CD8-positive, alpha-beta memory T cell (primary cell): ENCODE measurements at regions not wholly inside any gene's neighbourhood (a gene's known extent, or its start where the extent isn't known, plus 50 kb on each side); places are given as distances from the start of the nearest gene placed in this dataset.
"Not testable (repeated sequence)": the region's sequence is repeated elsewhere in the genome, so short reads cannot be mapped to it uniquely, and the experiment has no call there.

ENCODE experiments used
- CTCF ChIA-PET: fragments of 350-600 bp; sonication (Branson Sonifier 250); formaldehyde crosslinking; loops from one replicate; lab custom pipeline; 2021; ENCODE audit warnings: antibody characterized with exemption; lab: Charles Lee
- POLR2A ChIA-PET: fragments of 350-600 bp; sonication (Branson Sonifier 250); formaldehyde crosslinking; loops from one replicate; lab custom pipeline; 2021; ENCODE audit warnings: antibody characterized with exemption; lab: Charles Lee
- DNase-seq, 5 donors: peaks; one replicate each; pipeline versions ENCODE4 v3.0.0 to v3.0.0-alpha.2; 2020 to 2022; ENCODE audit warnings: mixed read lengths in 1 of 5
- H3K27ac ChIP-seq: one replicate; pipeline ENCODE4 v1.7.0; 2013; ENCODE audit warnings: low read depth, mild to moderate bottlenecking, low read length, moderate library complexity
- H3K27me3 ChIP-seq: 2 replicates; pipeline ENCODE4 v1.7.0; 2013; ENCODE audit warnings: low read length, mild to moderate bottlenecking; ENCODE audit not compliant: insufficient read depth, poor library complexity, severe bottlenecking
- H3K36me3 ChIP-seq: 2 replicates; pipeline ENCODE4 v1.7.0; 2013; ENCODE audit warnings: mild to moderate bottlenecking, low read length, moderate library complexity; ENCODE audit not compliant: insufficient read depth
- H3K4me1 ChIP-seq: 2 replicates; pipeline ENCODE4 v1.7.0; 2013; ENCODE audit warnings: mild to moderate bottlenecking, low read length, moderate library complexity; ENCODE audit not compliant: insufficient read depth
- H3K4me3 ChIP-seq: 2 replicates; pipeline ENCODE4 v1.7.0; 2013; ENCODE audit warnings: mild to moderate bottlenecking, low read length
- H3K9me3 ChIP-seq: 2 replicates; pipeline ENCODE4 v1.7.0; 2013; ENCODE audit warnings: mild to moderate bottlenecking, low read length
- H3K27ac Mint-ChIP-seq, 8 donors: one replicate each; pipeline ENCODE4 v1.8.0; 2020 to 2021; ENCODE audit warnings: mixed read lengths in 8 of 8, mild to moderate bottlenecking in 6 of 8, inconsistent platforms in 3 of 8, moderate library complexity in 3 of 8
- H3K27me3 Mint-ChIP-seq, 2 donors: one replicate each; pipeline ENCODE4 v1.8.0; 2020 to 2021; ENCODE audit warnings: mixed read lengths in 2 of 2, mild to moderate bottlenecking in 1 of 2, moderate library complexity in 1 of 2
- H3K36me3 Mint-ChIP-seq, 3 donors: one replicate each; pipeline ENCODE4 v1.8.0; 2020 to 2021; ENCODE audit warnings: mixed read lengths in 3 of 3, inconsistent platforms in 1 of 3, mild to moderate bottlenecking in 1 of 3
- H3K4me1 Mint-ChIP-seq, 3 donors: one replicate each; pipeline ENCODE4 v1.8.0; 2020 to 2021; ENCODE audit warnings: mixed read lengths in 3 of 3, inconsistent platforms in 1 of 3, mild to moderate bottlenecking in 1 of 3
- H3K4me3 Mint-ChIP-seq, 7 donors: one replicate each; pipeline ENCODE4 v1.8.0; 2020 to 2021; ENCODE audit warnings: mixed read lengths in 7 of 7, mild to moderate bottlenecking in 6 of 7, moderate library complexity in 4 of 7, inconsistent platforms in 2 of 7
- H3K9me3 Mint-ChIP-seq, 5 donors: one replicate each; pipeline ENCODE4 v1.8.0; 2020 to 2022; ENCODE audit warnings: mixed read lengths in 5 of 5, mild to moderate bottlenecking in 3 of 5, moderate library complexity in 2 of 5, inconsistent platforms in 1 of 5

DNA sequence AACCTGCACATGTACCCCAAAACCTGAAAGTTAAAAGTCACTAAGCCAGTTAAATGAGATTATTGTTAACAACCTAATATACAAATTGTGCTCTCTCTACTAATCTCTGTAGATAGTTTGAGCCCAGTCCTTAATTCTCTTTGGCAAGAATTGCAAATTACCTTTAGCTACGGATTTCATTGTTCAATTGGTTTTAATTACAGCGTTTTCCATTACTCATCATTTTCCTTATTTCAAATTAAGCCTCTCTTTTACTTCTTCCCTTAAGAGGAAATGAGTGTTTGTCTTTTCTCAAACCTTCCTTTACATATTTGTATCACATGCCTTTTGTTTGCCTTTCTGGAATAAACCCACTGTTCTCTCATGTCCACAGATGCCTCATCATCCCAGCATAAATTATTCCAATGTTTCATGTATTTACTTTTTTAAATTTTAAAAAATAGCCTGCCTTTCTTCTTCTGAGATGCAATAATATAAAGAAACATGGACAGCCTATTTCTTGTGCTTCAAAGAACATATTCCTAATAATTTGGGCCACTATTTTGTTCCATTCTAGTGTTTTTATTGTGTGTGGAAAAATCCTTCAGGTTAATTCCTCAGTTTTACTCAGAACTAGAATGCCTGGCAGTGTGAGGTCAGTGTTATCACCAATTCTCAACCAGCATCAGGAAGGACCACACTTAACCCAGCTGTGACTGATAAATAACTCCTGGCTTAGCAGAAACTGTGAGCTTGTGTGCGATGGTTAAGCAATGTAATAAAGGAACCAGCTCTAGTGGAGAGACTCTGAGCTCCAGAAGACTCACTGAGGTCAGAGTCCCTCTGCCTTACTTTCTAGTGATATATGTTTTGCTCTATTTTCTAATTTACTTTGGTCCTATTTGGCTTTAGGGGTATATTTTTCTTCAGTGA is 600.5 kb downstream of the LTN1 start:
- no peak overlapping the region for H3K4me3 ChIP-seq
- DNase-seq = no peak
- no peaks in the 10 kb centered on the region for H3K36me3 ChIP-seq
- POLR2A ChIA-PET = no interaction called here
- Mint-ChIP-seq H3K4me3 (no peak overlapping the region), H3K4me1 (no peaks in the 10 kb centered on the region), H3K9me3 (peaks cover 0 to 9% (median 2%) of the 10 kb centered on the region in 5 donors), H3K27ac (no peak overlapping the region), H3K36me3 (peaks cover 0 to 3% (median 0%) of the 10 kb centered on the region in 3 donors), H3K27me3 (no peaks in the 10 kb centered on the region)
- CTCF ChIA-PET = no interaction called here
- no peaks in the 10 kb centered on the region for H3K9me3 ChIP-seq
- no peaks in the 10 kb centered on the region for H3K27me3 ChIP-seq
- no peaks in the 10 kb centered on the region for H3K4me1 ChIP-seq
- H3K27ac ChIP-seq = no peak overlapping the region

DNA sequence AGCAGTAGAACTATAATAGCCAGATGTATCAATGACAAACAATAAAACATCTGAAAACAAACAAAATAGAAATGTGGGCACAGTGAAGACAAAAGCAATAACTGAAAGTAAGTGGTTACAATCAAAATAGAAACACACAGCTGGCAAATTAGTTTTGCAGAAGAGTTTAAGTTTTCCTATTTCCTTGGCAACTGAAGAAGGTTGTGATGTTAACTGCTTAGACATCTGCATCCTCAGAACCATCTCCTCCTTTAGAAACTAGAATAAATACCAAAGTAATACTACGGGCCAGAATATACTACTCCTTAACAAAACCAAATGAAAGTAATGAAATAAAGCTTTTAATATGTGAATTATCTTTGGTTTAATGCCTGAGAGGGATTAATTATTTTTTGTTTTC is 605.5 kb downstream of the LTN1 start:
- Histone ChIP-seq H3K4me1 (no peaks in the 10 kb centered on the region), H3K4me3 (no peak overlapping the region), H3K9me3 (no peaks in the 10 kb centered on the region), H3K36me3 (no peaks in the 10 kb centered on the region), H3K27ac (no peak overlapping the region), H3K27me3 (no peaks in the 10 kb centered on the region)
- Mint-ChIP-seq H3K4me3 (no peak overlapping the region), H3K4me1 (no peaks in the 10 kb centered on the region), H3K27ac (no peak overlapping the region), H3K36me3 (peaks cover 0 to 5% (median 0%) of the 10 kb centered on the region in 3 donors), H3K27me3 (peaks cover 0 to 1% of the 10 kb centered on the region in 2 donors), H3K9me3 (peaks cover 0 to 2% (median 0%) of the 10 kb centered on the region in 5 donors)
- ChIA-PET POLR2A (no interaction called here), CTCF (no interaction called here)
- no peak for DNase-seq

DNA sequence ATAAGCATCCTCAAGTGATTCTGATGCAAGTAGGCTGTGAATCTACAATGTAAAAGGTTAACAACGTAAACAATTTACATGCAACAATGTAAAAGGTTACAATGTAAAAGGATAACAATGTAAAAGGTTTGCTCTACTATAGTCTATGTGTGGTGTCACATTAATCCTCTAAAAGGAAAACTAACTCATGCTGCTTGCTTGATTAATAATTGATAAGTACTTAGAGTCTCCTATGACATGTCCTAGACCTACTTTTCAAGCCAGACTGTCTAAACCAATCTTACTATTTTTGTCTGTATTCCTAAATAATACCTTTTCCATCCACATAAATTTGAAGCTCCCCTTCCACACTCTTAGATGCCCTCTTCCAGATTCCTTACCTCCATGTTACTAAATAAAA is 606.8 kb downstream of the LTN1 start:
- H3K27me3 Mint-ChIP-seq = peaks cover 0 to 1% of the 10 kb centered on the region in 2 donors
- no peaks in the 10 kb centered on the region for H3K4me1 Mint-ChIP-seq
- no peaks in the 10 kb centered on the region for H3K9me3 Mint-ChIP-seq
- Histone ChIP-seq H3K27me3 (no peaks in the 10 kb centered on the region), H3K4me3 (no peak overlapping the region), H3K36me3 (no peaks in the 10 kb centered on the region), H3K27ac (no peak overlapping the region), H3K9me3 (no peaks in the 10 kb centered on the region), H3K4me1 (no peaks in the 10 kb centered on the region)
- POLR2A ChIA-PET = no interaction called here
- DNase-seq = no peak
- H3K4me3 Mint-ChIP-seq = no peak overlapping the region
- H3K36me3 Mint-ChIP-seq = peaks cover 0 to 2% (median 0%) of the 10 kb centered on the region in 3 donors
- no peak overlapping the region for H3K27ac Mint-ChIP-seq
- CTCF ChIA-PET = no interaction called here

DNA sequence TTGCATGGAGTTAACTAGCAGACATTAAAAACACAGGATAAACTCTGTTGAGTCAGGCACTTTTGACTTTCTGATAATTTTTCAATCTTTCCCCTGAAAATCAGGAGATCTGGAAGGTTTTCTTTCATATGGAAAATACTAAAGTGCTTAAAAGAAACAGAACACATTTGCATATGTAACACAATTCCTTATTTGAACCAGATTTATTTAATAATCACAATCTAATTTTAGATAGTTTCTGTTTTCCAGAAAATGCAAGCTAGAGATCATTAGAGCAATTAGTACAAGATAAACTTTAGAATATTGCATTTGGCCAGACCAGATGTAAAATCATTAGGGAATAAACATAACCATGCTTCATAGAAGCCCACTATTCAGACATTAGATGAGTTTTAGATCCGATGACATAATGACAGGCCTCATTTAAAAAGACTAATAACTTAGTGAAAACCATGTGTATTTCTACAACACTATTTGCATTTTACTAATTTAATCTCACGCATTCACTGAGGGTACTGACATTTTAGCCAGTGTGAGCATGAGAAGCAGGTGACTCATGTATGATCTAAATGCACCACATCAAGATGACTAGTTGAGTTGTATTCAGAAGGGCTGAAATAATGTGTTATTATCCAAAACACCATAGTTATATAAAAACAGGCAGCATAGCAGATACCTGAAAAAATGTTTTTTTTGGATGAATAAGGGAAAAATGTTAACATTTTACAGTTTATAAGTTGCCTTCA is 611.5 kb downstream of the LTN1 start:
- not testable (repeated sequence) for H3K9me3 Mint-ChIP-seq

DNA sequence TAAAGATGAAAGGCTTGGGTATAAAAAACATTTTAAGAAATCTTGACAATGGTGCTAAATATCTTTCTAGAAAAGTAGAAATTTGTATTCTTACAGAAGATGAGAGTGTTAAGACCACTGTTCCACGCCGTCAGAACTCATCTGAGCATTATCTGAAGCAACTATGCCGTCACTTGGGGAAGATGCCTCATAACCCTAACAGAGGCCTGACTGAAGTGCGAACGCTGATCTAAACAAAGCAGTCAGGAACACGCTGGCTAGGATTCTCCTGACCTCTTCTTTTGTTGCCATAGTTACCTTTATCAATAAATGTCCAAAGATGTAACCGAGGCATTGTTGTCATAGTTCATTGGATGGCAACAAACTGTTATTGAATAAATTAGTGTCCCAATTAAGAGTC is 612.4 kb downstream of the LTN1 start:
- Mint-ChIP-seq H3K27ac (no peak overlapping the region), H3K36me3 (peaks cover 0 to 17% (median 6%) of the 10 kb centered on the region in 3 donors), H3K27me3 (peaks cover 0 to 1% of the 10 kb centered on the region in 2 donors), H3K4me1 (no peaks in the 10 kb centered on the region), H3K9me3 (peaks cover 2 to 15% (median 5%) of the 10 kb centered on the region in 5 donors), H3K4me3 (no peak overlapping the region)
- Histone ChIP-seq H3K27me3 (no peaks in the 10 kb centered on the region), H3K4me1 (no peaks in the 10 kb centered on the region), H3K9me3 (no peaks in the 10 kb centered on the region), H3K27ac (no peak overlapping the region), H3K36me3 (no peaks in the 10 kb centered on the region), H3K4me3 (no peak overlapping the region)
- no peak for DNase-seq
- POLR2A ChIA-PET = no interaction called here
- CTCF ChIA-PET = no interaction called here

More for the DNA sequence above, 611.5 kb downstream of the LTN1 start:
- CTCF ChIA-PET, H3K27ac Mint-ChIP-seq, H3K4me3 ChIP-seq, H3K36me3 Mint-ChIP-seq, DNase-seq, H3K36me3 ChIP-seq, H3K27me3 Mint-ChIP-seq, H3K4me1 ChIP-seq, H3K27me3 ChIP-seq, H3K27ac ChIP-seq, POLR2A ChIA-PET, H3K4me1 Mint-ChIP-seq, H3K4me3 Mint-ChIP-seq, H3K9me3 ChIP-seq: not testable (repeated sequence)

DNA sequence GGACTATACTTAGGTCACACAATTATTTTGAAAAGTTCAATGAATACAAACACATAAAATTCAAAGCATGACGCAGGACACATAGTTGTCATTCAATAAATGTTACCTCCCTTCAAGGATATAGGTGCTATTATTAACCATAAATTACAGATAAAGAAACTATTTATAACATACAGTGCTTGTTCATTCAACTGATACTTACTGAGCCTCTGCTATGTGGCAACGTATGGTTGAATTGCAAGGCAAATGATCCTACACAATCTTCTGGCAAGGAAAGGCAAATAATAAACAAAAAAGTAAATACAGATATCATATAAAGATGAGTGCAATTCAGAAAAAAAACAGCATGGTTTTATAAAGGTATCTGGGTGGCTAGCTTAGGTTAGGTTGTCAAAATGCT is 614.7 kb downstream of the LTN1 start:
- Histone ChIP-seq H3K27ac (no peak overlapping the region), H3K4me1 (no peaks in the 10 kb centered on the region), H3K27me3 (no peaks in the 10 kb centered on the region), H3K36me3 (no peaks in the 10 kb centered on the region), H3K9me3 (no peaks in the 10 kb centered on the region), H3K4me3 (no peak overlapping the region)
- H3K27ac Mint-ChIP-seq = no peak overlapping the region
- DNase-seq = no peak
- peaks cover 0 to 18% (median 4%) of the 10 kb centered on the region in 3 donors for H3K36me3 Mint-ChIP-seq
- ChIA-PET CTCF (no interaction called here), POLR2A (no interaction called here)
- no peaks in the 10 kb centered on the region for H3K4me1 Mint-ChIP-seq
- H3K4me3 Mint-ChIP-seq = no peak overlapping the region
- no peaks in the 10 kb centered on the region for H3K27me3 Mint-ChIP-seq
- H3K9me3 Mint-ChIP-seq = peaks cover 17 to 34% (median 24%) of the 10 kb centered on the region in 5 donors

DNA sequence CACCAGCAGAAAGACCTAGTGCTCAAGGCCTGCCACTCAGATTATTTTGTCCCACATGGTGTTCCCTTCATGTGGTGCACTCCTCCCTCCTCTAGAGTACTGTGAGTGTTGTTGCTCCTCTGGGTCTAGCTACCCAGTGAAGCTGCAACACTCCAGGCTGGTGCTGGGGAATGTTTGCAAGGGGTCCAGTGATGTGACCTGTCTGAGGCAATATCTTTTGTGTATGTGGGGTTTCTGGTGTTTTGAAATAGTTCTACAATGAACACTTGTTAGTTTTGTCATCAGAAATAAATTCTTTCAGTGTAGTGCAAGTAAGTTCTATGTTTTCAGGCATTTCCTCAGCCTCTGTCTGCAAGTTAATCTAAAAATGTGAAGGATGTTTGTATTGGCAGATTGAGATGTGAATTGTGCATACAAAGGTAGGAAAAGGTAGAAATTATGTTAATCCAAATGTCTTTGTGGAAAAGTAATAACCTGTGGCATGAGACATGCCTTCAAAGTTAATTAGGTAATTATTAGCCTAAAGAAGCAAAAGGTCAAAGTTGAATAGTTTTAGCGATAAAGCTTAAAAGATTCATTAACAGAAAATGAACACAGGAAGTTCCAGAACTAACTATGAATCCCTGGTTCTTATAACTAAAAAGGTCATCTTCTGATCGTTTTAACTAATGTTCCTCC is 616.8 kb downstream of the LTN1 start:
- Mint-ChIP-seq H3K4me3 (no peak overlapping the region), H3K4me1 (no peaks in the 10 kb centered on the region), H3K27me3 (no peaks in the 10 kb centered on the region), H3K36me3 (peaks cover 0 to 18% (median 4%) of the 10 kb centered on the region in 3 donors), H3K9me3 (peaks cover 28 to 52% (median 39%) of the 10 kb centered on the region in 5 donors), H3K27ac (no peak overlapping the region)
- Histone ChIP-seq H3K27me3 (no peaks in the 10 kb centered on the region), H3K27ac (no peak overlapping the region), H3K4me1 (no peaks in the 10 kb centered on the region), H3K4me3 (no peak overlapping the region), H3K36me3 (no peaks in the 10 kb centered on the region), H3K9me3 (no peaks in the 10 kb centered on the region)
- DNase-seq = no peak
- CTCF ChIA-PET = no interaction called here
- POLR2A ChIA-PET = no interaction called here

DNA sequence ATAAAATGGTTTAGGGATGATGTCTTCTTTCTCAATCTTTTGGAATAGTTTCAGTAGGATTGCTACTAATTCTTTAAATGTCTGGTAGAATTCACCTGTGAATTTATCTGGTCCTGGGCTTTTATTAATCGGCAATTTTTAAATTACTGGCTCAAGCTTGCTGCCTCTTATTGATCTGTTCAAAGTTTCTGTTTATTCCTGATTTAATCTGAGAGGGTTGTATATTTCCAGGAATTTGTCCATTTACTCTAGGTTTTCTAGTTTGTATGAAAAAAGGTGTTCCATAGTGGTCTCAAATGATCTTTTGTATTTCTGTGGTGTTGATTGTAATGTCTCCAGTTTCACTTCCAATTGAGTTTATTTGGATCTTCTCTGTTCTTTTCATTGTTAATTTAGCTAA is 617.8 kb downstream of the LTN1 start:
- no peak overlapping the region for H3K27ac Mint-ChIP-seq

More for the DNA sequence above, 617.8 kb downstream of the LTN1 start:
- no peak for DNase-seq
- Mint-ChIP-seq H3K27me3 (no peaks in the 10 kb centered on the region), H3K4me3 (no peak overlapping the region), H3K4me1 (no peaks in the 10 kb centered on the region), H3K36me3 (peaks cover 0 to 18% (median 4%) of the 10 kb centered on the region in 3 donors), H3K9me3 (peaks cover 36 to 57% (median 47%) of the 10 kb centered on the region in 5 donors)
- H3K4me3 ChIP-seq = no peak overlapping the region
- H3K36me3 ChIP-seq = no peaks in the 10 kb centered on the region
- POLR2A ChIA-PET = no interaction called here
- no peaks in the 10 kb centered on the region for H3K4me1 ChIP-seq
- no peaks in the 10 kb centered on the region for H3K27me3 ChIP-seq
- CTCF ChIA-PET = no interaction called here
- no peaks in the 10 kb centered on the region for H3K9me3 ChIP-seq
- H3K27ac ChIP-seq = no peak overlapping the region
